HCT116 (cell line): ENCODE measurements at regions not wholly inside any gene's neighbourhood (a gene's known extent, or its start where the extent isn't known, plus 50 kb on each side); places are given as distances from the start of the nearest gene placed in this dataset.

ENCODE experiments used
- ATAC-seq: fragments of 200-7000 bp; cut with Tn5 transposase; 2 replicates; pipeline ENCODE4 v1.9.1; 2020; ENCODE audit warnings: mild to moderate bottlenecking, moderate library complexity
- BruUV-seq: library from RNA; stranded (reverse); fragments of 400-500 nt; replicated peaks from 2 replicates; lab custom pipeline; 2021; lab: Mats Ljungman, UMichigan
- CTCF ChIA-PET: fragments of 300-600 bp; sonication (Branson Sonifier 250); formaldehyde crosslinking; loops from one replicate; lab custom pipeline; 2021; ENCODE audit warnings: antibody characterized with exemption; lab: Charles Lee
- POLR2A ChIA-PET: fragments of 300-600, 350-600 bp; sonication (Branson Sonifier 250); formaldehyde crosslinking; loops from one replicate; lab custom pipeline; 2021; ENCODE audit warnings: antibody characterized with exemption; lab: Charles Lee
- RAD21 ChIA-PET, 2 experiments: fragments of 300-600 bp; sonication (Branson Sonifier 250); formaldehyde crosslinking; loops; one replicate each; lab custom pipeline; 2023; ENCODE audit warnings: low total read pairs in 2 of 2; ENCODE audit not compliant: uncharacterized antibody in 2 of 2, unreplicated experiment in 2 of 2, low non-redundant PET in 1 of 2; lab: Charles Lee
- DNase-seq: peaks from one replicate; pipeline ENCODE4 v3.0.0-alpha.2; 2010; ENCODE audit warnings: low read depth, low spot score
- H2AFZ ChIP-seq: fragments of 200-600 bp; shearing (Covaris generic), sonication (generic); 2 replicates; pipeline ENCODE4 v1.6.1; 2017; ENCODE audit warnings: low read depth, mixed run types, mixed read lengths, antibody characterized with exemption, low read length; ENCODE audit not compliant: poor library complexity, severe bottlenecking
- H3K27ac ChIP-seq: 2 replicates; pipeline ENCODE4 v1.5.1; 2012; ENCODE audit warnings: low read depth, low read length
- H3K27me3 ChIP-seq: fragments of 200-600 bp; sonication (generic); 2 replicates; pipeline ENCODE4 v1.6.1; 2016; ENCODE audit warnings: mixed run types, low read length, mixed read lengths; ENCODE audit not compliant: insufficient read depth
- H3K36me3 ChIP-seq, 2 experiments: fragments of 200-500 bp in 1 of 2; fragments of 200-600 bp in 1 of 2; sonication (Bioruptor generic) in 1 of 2; sonication (generic) in 1 of 2; 2 replicates each; pipeline versions ENCODE4 v1.5.1 to v1.6.1; 2014 to 2016; ENCODE audit warnings: low read length in 2 of 2, inconsistent platforms in 1 of 2, mixed read lengths in 1 of 2, mixed run types in 1 of 2; ENCODE audit not compliant: insufficient read depth in 2 of 2, control insufficient read depth in 1 of 2
- H3K4me1 ChIP-seq, 2 experiments: fragments of 200-600 bp in 1 of 2; sonication (generic) in 1 of 2; 2 replicates each; pipeline versions ENCODE4 v1.5.1 to v1.6.1; 2012 to 2017; ENCODE audit warnings: low read length in 2 of 2, inconsistent platforms in 1 of 2, mild to moderate bottlenecking in 1 of 2, mixed read lengths in 1 of 2, mixed run types in 1 of 2, moderate library complexity in 1 of 2; ENCODE audit not compliant: insufficient read depth in 2 of 2, control insufficient read depth in 1 of 2
- H3K4me2 ChIP-seq: fragments of 200-600 bp; sonication (generic); 2 replicates; pipeline ENCODE4 v1.6.1; 2017; ENCODE audit warnings: mixed run types, low read length, mixed read lengths
- H3K4me3 ChIP-seq, 2 experiments: fragments of 200-600 bp in 1 of 2; sonication (generic) in 1 of 2; replicated peaks in 1 of 2; 2 replicates each; pipeline ENCODE4 v1.5.1; 2011 to 2016; ENCODE audit warnings: low read length in 2 of 2, control low read depth in 1 of 2, low read depth in 1 of 2, mild to moderate bottlenecking in 1 of 2, mixed read lengths in 1 of 2, mixed run types in 1 of 2
- H3K79me2 ChIP-seq: fragments of 200-600 bp; sonication (generic); 2 replicates; pipeline ENCODE4 v1.6.1; 2017; ENCODE audit warnings: mild to moderate bottlenecking, mixed run types, low read length, moderate library complexity, mixed read lengths; ENCODE audit not compliant: insufficient read depth
- H3K9ac ChIP-seq: fragments of 200-600 bp; sonication (generic); 2 replicates; pipeline ENCODE4 v1.6.1; 2016; ENCODE audit warnings: low read length, mixed read lengths
- H3K9me2 ChIP-seq: fragments of 200-600 bp; sonication (generic), shearing (Covaris generic); 2 replicates; pipeline ENCODE4 v1.6.1; 2017; ENCODE audit warnings: mixed run types, mild to moderate bottlenecking, moderate library complexity; ENCODE audit not compliant: insufficient read depth
- H3K9me3 ChIP-seq, 2 experiments: fragments of 200-500 bp in 1 of 2; fragments of 200-600 bp in 1 of 2; sonication (Bioruptor generic) in 1 of 2; sonication (generic) in 1 of 2; 2 replicates each; pipeline ENCODE4 v1.6.1; 2014 to 2017; ENCODE audit warnings: low read length in 2 of 2, mixed read lengths in 2 of 2, inconsistent platforms in 1 of 2, low read depth in 1 of 2, mild to moderate bottlenecking in 1 of 2, mixed run types in 1 of 2, moderate library complexity in 1 of 2; ENCODE audit not compliant: control insufficient read depth in 1 of 2, insufficient read depth in 1 of 2
- H4K20me1 ChIP-seq: fragments of 200-600 bp; sonication (generic), shearing (Covaris generic); 2 replicates; pipeline ENCODE4 v1.6.1; 2017; ENCODE audit warnings: mixed run types, mild to moderate bottlenecking, moderate library complexity; ENCODE audit not compliant: insufficient read depth
- ATF3 ChIP-seq: IDR thresholded peaks from 2 replicates; pipeline ENCODE4 v1.6.1; 2012
- CBX3 ChIP-seq: IDR thresholded peaks from 2 replicates; pipeline ENCODE4 v1.6.1; 2012; ENCODE audit warnings: low read depth
- CEBPB ChIP-seq: IDR thresholded peaks from 2 replicates; pipeline ENCODE4 v1.6.1; 2012; ENCODE audit warnings: low read depth
- CTCF ChIP-seq, 3 experiments: fragments of 200-600 bp in 1 of 3; sonication (generic) in 1 of 3; IDR thresholded peaks in 2 of 3; conservative IDR thresholded peaks in 1 of 3; 2 replicates each; pipeline ENCODE4 v1.5.1; 2012 to 2017; ENCODE audit warnings: low read depth in 2 of 3, low read length in 2 of 3, antibody characterized with exemption in 1 of 3, borderline replicate concordance in 1 of 3, control low read depth in 1 of 3, mild to moderate bottlenecking in 1 of 3, mixed read lengths in 1 of 3, mixed run types in 1 of 3, moderate library complexity in 1 of 3; ENCODE audit not compliant: insufficient read depth in 1 of 3
- EGR1 ChIP-seq: IDR thresholded peaks from 2 replicates; pipeline ENCODE4 v1.6.1; 2012; ENCODE audit warnings: low read depth
- ELF1 ChIP-seq: IDR thresholded peaks from 2 replicates; pipeline ENCODE4 v1.6.1; 2012; ENCODE audit warnings: low read depth, borderline replicate concordance
- EZH2 ChIP-seq: fragments of 200-600 bp; sonication (generic); IDR thresholded peaks from 2 replicates; pipeline ENCODE4 v1.6.1; 2017; ENCODE audit warnings: antibody characterized with exemption, mixed run types
- EZH2phosphoT487 ChIP-seq: fragments of 200-600 bp; IDR thresholded peaks from 2 replicates; pipeline ENCODE4 v1.6.1; 2018; ENCODE audit warnings: antibody characterized with exemption, borderline replicate concordance
- FOSL1 ChIP-seq: IDR thresholded peaks from 2 replicates; pipeline ENCODE4 v1.6.1; 2012; ENCODE audit warnings: low read depth
- JUND ChIP-seq: IDR thresholded peaks from 2 replicates; pipeline ENCODE4 v1.6.1; 2012
- MAX ChIP-seq: IDR thresholded peaks from 2 replicates; pipeline ENCODE4 v1.6.1; 2012
- POLR2A ChIP-seq: IDR thresholded peaks from 2 replicates; pipeline ENCODE4 v1.7.0; 2011; ENCODE audit warnings: borderline replicate concordance; ENCODE audit not compliant: insufficient read depth, insufficient read length; ENCODE audit errors: extremely low read depth
- POLR2AphosphoS5 ChIP-seq: IDR thresholded peaks from 2 replicates; pipeline ENCODE4 v1.6.1; 2011; ENCODE audit warnings: mild to moderate bottlenecking, low read depth, low read length, moderate library complexity
- TCF7L2 ChIP-seq: IDR thresholded peaks from 2 replicates; pipeline ENCODE4 v1.7.0; 2011; ENCODE audit warnings: borderline replicate concordance, inconsistent platforms; ENCODE audit not compliant: insufficient read depth, insufficient read length; ENCODE audit errors: extremely low read depth
- YY1 ChIP-seq: IDR thresholded peaks from 2 replicates; pipeline ENCODE4 v1.6.1; 2011; ENCODE audit warnings: low read length, low read depth, moderate library complexity, mild to moderate bottlenecking; ENCODE audit not compliant: insufficient replicate concordance; ENCODE audit errors: extremely low read depth
- ZBTB33 ChIP-seq: IDR thresholded peaks from 2 replicates; pipeline ENCODE4 v1.6.1; 2011; ENCODE audit warnings: mild to moderate bottlenecking, low read length, moderate library complexity; ENCODE audit not compliant: insufficient replicate concordance; ENCODE audit errors: extremely low read depth
- intact Hi-C: fragments of 100-400 bp; cut with micrococcal nuclease; formaldehyde crosslinking; loops from 2 replicates; pipeline ENCODE4 v1.10.0; 2022

GRCh38 chr4:54165011-54165410 lies 64.1 kb upstream of the PDGFRA start:
- Histone ChIP-seq H3K9me3 (no peaks in the 10 kb centered on the region), H3K36me3 (no peaks in the 10 kb centered on the region), H3K9me2 (no peaks in the 10 kb centered on the region), H3K4me2 (peak overlapping the region; percentile 50), H3K9ac (no peak overlapping the region), H3K27me3 (no peaks in the 10 kb centered on the region), H3K79me2 (no peaks in the 10 kb centered on the region), H4K20me1 (no peaks in the 10 kb centered on the region), H3K4me1 (peaks cover 7 to 16% of the 10 kb centered on the region in 2 experiments; a peak in 3 of 4 replicates), H2AFZ (no peak overlapping the region), H3K4me3 (no peak overlapping the region), H3K27ac (no peak overlapping the region)
- TF ChIP-seq CEBPB (no peak), CBX3 (no peak), ELF1 (no peak)
- ChIA-PET RAD21 (no interaction called here), CTCF (no interaction called here), POLR2A (no interaction called here)
- ATAC-seq (peak; percentile 44), DNase-seq (no peak)
- intact Hi-C loops: no loop called here
- no TSS peak for BruUV-seq

- no peak overlapping the region for H3K4me3 ChIP-seq
- H3K4me2 ChIP-seq: peak overlapping the region; percentile 50
- no peaks in the 10 kb centered on the region for H3K9me2 ChIP-seq
- BruUV-seq: no TSS peak
- H4K20me1 ChIP-seq: no peaks in the 10 kb centered on the region
- no peak overlapping the region for H2AFZ ChIP-seq
- H3K79me2 ChIP-seq: no peaks in the 10 kb centered on the region
- peaks cover 7 to 16% of the 10 kb centered on the region in 2 experiments; a peak in 3 of 4 replicates for H3K4me1 ChIP-seq
- DNase-seq (peak; percentile 36), ATAC-seq (peak; percentile 91)
- POLR2A ChIA-PET: no interaction called here
- RAD21 ChIA-PET: no interaction called here
- CTCF ChIA-PET: no interaction called here
- intact Hi-C loops: no loop called here
- H3K9ac ChIP-seq: no peak overlapping the region
- H3K36me3 ChIP-seq: no peaks in the 10 kb centered on the region
- no peak overlapping the region; the same call in 1 of the 2 replicates for H3K27ac ChIP-seq
- H3K27me3 ChIP-seq: no peaks in the 10 kb centered on the region
- TF ChIP-seq MAX (no peak), POLR2AphosphoS5 (no peak), ZBTB33 (no peak), YY1 (no peak), TCF7L2 (no peak), CEBPB (no peak), EGR1 (no peak), CTCF (IDR thresholded peaks at IDR 0.05 in 2 of 3, conservative IDR thresholded peaks at IDR 0.05 in 1 of 3; ENCODE audit: borderline replicate concordance in 1 of 3, insufficient read depth in 1 of 3, low read depth in 2 of 3, low read length in 2 of 3) (no peak), EZH2 (no peak), JUND (peak; percentile 45), ATF3 (no peak), POLR2A (no peak), FOSL1 (peak; percentile 59; the same call in 1 of the 2 replicates), EZH2phosphoT487 (no peak)
- H3K9me3 ChIP-seq: no peaks in the 10 kb centered on the region
Observed at GRCh38 chr4:54165438-54165837, 63.7 kb upstream of the PDGFRA start.
